ENCODE measurements at regions not wholly inside any gene's neighbourhood (a gene's known extent, or its start where the extent isn't known, plus 50 kb on each side); places are given as distances from the start of the nearest gene placed in this dataset.

DNA sequence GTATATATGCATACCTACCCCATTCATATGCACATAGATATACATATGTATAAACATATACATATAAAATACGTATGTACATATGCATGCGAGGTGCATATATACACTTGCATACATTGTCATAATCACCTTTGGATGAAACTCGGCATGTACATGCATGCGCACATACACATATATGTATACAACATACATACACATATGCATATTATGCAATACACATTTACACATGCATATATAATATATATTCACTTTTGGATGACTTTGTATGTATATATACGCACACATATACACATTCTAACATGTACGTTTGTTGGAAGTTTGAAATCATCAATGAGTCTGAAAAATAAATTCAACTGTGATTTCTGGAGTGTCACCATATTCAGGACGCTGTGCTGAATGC lies 401.6 kb upstream of the TBX3 start:
- TF ChIP-seq, protein P1, sequence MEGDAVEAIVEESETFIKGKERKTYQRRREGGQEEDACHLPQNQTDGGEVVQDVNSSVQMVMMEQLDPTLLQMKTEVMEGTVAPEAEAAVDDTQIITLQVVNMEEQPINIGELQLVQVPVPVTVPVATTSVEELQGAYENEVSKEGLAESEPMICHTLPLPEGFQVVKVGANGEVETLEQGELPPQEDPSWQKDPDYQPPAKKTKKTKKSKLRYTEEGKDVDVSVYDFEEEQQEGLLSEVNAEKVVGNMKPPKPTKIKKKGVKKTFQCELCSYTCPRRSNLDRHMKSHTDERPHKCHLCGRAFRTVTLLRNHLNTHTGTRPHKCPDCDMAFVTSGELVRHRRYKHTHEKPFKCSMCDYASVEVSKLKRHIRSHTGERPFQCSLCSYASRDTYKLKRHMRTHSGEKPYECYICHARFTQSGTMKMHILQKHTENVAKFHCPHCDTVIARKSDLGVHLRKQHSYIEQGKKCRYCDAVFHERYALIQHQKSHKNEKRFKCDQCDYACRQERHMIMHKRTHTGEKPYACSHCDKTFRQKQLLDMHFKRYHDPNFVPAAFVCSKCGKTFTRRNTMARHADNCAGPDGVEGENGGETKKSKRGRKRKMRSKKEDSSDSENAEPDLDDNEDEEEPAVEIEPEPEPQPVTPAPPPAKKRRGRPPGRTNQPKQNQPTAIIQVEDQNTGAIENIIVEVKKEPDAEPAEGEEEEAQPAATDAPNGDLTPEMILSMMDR (IDR thresholded peaks at IDR 0.05 in 4 of 5, conservative IDR thresholded peaks at IDR 0.05 in 1 of 5) = no peak
- no peak for TF ChIP-seq POLR2A (IDR thresholded peaks at IDR 0.05)
- intact Hi-C loops (cut with DNase I; ENCODE audit: low total_unique reads) (no loop called here), in situ Hi-C loops (cut with MboI; ENCODE audit: low sequenced_read_pairs in 4 of 4) (loop anchor here in 1 of 4 donors (25.0 kb wide), 1 partner anchor 98 kb away; no protein-coding TSS in a partner anchor)
- Histone ChIP-seq H3K4me3 (no peak overlapping the region), H3K9me3 (no peaks in the 10 kb centered on the region), H3K27me3 (no peaks in the 10 kb centered on the region), H3K36me3 (no peaks in the 10 kb centered on the region), H3K4me1 (no peaks in the 10 kb centered on the region), H3K27ac (no peak overlapping the region)
- ATAC-seq (no peak), DNase-seq (no peak)

DNA sequence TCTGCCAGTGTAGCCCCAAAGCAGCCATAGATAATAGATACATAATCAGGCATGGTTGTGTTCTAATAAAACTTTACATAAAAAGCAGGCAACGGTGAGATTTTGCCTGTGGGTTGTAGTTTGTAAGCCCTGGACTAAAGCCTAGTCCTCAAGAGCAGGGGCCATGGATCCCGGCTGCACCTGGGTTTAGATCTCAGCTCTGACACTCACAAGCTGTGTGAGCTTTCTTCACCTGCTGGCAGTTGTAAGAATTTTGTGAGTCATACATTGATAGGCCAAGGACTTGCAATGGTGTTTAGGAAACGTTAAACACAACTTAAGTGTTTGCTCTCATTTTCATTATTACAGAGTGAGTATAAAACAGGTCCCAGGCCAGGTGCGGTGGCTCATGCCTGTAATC lies 395.8 kb upstream of the TBX3 start:
- H3K36me3 ChIP-seq = no peaks in the 10 kb centered on the region
- H3K27me3 ChIP-seq = no peaks in the 10 kb centered on the region
- in situ Hi-C loops (cut with MboI; ENCODE audit: low sequenced_read_pairs in 4 of 4) = loop anchor here in 1 of 4 donors (25.0 kb wide), 1 partner anchor 92 kb away; no protein-coding TSS in a partner anchor
- DNase-seq (no peak), ATAC-seq (no peak)
- no peaks in the 10 kb centered on the region for H3K4me1 ChIP-seq
- TF ChIP-seq, protein P1 (IDR thresholded peaks at IDR 0.05 in 4 of 5, conservative IDR thresholded peaks at IDR 0.05 in 1 of 5) = no peak
- no peak for TF ChIP-seq POLR2A (IDR thresholded peaks at IDR 0.05)
- H3K27ac ChIP-seq = no peak overlapping the region
- H3K9me3 ChIP-seq = no peaks in the 10 kb centered on the region
- H3K4me3 ChIP-seq = no peak overlapping the region
- intact Hi-C loops (cut with DNase I; ENCODE audit: low total_unique reads) = no loop called here

DNA sequence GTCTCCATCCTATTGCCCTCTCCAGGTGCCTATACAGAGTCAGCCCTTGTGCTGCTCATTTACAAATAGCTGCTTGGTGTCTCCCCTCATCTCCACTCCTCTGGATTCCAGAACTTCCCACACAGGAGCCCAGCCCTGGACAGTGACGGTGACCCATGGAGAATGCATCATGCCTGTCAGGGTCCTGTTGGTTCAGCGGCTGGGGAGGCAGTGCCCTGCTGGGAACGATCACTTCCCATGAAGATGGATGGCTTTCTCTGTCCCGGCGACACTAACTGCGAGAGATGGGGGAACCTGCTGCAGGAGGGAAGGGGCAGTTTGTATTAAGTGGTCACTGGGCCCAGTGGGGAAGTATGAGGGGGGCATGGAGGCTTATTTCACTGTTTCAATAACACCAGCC lies 395.0 kb upstream of the TBX3 start:
- intact Hi-C loops (cut with DNase I; ENCODE audit: low total_unique reads) (no loop called here), in situ Hi-C loops (cut with MboI; ENCODE audit: low sequenced_read_pairs in 4 of 4) (loop anchor here in 1 of 4 donors (25.0 kb wide), 1 partner anchor 92 kb away; no protein-coding TSS in a partner anchor)
- Histone ChIP-seq H3K4me3 (no peak overlapping the region), H3K27me3 (no peaks in the 10 kb centered on the region), H3K4me1 (no peaks in the 10 kb centered on the region), H3K27ac (no peak overlapping the region), H3K9me3 (no peaks in the 10 kb centered on the region), H3K36me3 (no peaks in the 10 kb centered on the region)
- DNase-seq (no peak), ATAC-seq (no peak)
- no peak for TF ChIP-seq POLR2A (IDR thresholded peaks at IDR 0.05)
- TF ChIP-seq, protein P1 (IDR thresholded peaks at IDR 0.05 in 4 of 5, conservative IDR thresholded peaks at IDR 0.05 in 1 of 5) = no peak

DNA sequence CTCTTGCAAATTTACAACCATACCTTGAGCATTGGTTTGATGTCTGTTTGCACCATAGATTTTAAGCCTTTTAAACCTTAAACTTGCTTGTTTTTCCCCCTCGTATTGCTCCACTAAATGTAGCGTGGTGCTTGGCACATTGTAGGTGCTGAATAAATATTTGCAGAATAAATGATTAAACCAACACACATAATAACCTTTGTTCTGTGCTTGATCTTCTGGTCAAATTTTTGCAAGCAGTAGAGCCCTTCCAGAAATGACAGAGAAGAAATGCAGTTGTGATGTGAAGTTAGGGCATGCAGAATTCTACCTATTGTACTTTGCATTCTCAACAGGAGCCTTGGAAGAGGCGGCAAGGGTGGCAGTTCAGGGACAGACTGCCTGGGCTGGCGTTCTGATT lies 394.4 kb upstream of the TBX3 start:
- no peaks in the 10 kb centered on the region for H3K9me3 ChIP-seq
- ATAC-seq = no peak
- H3K27ac ChIP-seq = no peak overlapping the region
- TF ChIP-seq POLR2A (IDR thresholded peaks at IDR 0.05) = no peak
- TF ChIP-seq, protein P1 (IDR thresholded peaks at IDR 0.05 in 4 of 5, conservative IDR thresholded peaks at IDR 0.05 in 1 of 5) = no peak
- H3K4me3 ChIP-seq = no peak overlapping the region
- H3K4me1 ChIP-seq = no peaks in the 10 kb centered on the region
- H3K36me3 ChIP-seq = no peaks in the 10 kb centered on the region
- H3K27me3 ChIP-seq = no peaks in the 10 kb centered on the region
- in situ Hi-C loops (cut with MboI; ENCODE audit: low sequenced_read_pairs in 4 of 4) = loop anchor here in 1 of 4 donors (25.0 kb wide), 1 partner anchor 91 kb away; no protein-coding TSS in a partner anchor
- DNase-seq = no peak
- intact Hi-C loops (cut with DNase I; ENCODE audit: low total_unique reads) = no loop called here

Data from gastrocnemius medialis (tissue), 4 donors.